ENCODE measurements at regions not wholly inside any gene's neighbourhood (a gene's known extent, or its start where the extent isn't known, plus 50 kb on each side); places are given as distances from the start of the nearest gene placed in this dataset.

DNA sequence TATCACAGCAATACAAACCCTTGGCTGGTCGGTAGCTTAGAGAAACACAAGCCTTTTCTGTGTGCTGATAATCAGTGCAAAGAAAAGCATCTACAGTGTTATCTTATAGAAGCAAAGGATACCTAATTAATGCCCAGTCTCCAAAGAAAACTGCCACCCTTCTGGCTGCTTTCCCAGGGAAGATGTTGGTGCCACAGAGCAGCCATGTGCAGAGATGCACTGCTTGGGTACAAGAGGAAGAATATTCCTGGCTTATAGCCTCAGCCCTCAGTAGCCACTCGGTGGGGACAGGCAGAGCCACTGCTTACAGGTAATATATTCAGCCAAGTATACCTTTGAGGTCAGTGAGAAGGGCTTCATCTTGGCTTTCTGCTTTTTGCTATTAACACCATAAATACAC lies 185.3 kb downstream of the PCSK1 start:
- Histone ChIP-seq H3K27ac (ENCODE audit: low read depth, low read length, poor library complexity, severe bottlenecking) (no peak overlapping the region), H3K9me3 (ENCODE audit: low read depth, low read length, poor library complexity, severe bottlenecking) (no peaks in the 10 kb centered on the region), H3K36me3 (ENCODE audit: insufficient read depth, low read length, poor library complexity, severe bottlenecking) (no peaks in the 10 kb centered on the region), H3K27me3 (replicated peaks; ENCODE audit: insufficient read depth, low read depth, low read length, poor library complexity) (no peaks in the 10 kb centered on the region), H3K4me3 (ENCODE audit: low read depth, low read length, poor library complexity, severe bottlenecking) (no peak overlapping the region), H3K4me1 (ENCODE audit: insufficient read depth, low read length, poor library complexity, severe bottlenecking) (no peaks in the 10 kb centered on the region)
- no TSS peak for BruUV-seq (replicated peaks)
- DNase-seq (ENCODE audit: low spot score): no peak
- CTCF ChIA-PET: no interaction called here
- intact Hi-C loops (cut with micrococcal nuclease; ENCODE audit: unreplicated experiment): no loop called here
- no peak for TF ChIP-seq EZH2 (IDR thresholded peaks at IDR 0.05; ENCODE audit: borderline replicate concordance, low read depth, low read length, poor library complexity, severe bottlenecking)
- TF ChIP-seq, protein P1, sequence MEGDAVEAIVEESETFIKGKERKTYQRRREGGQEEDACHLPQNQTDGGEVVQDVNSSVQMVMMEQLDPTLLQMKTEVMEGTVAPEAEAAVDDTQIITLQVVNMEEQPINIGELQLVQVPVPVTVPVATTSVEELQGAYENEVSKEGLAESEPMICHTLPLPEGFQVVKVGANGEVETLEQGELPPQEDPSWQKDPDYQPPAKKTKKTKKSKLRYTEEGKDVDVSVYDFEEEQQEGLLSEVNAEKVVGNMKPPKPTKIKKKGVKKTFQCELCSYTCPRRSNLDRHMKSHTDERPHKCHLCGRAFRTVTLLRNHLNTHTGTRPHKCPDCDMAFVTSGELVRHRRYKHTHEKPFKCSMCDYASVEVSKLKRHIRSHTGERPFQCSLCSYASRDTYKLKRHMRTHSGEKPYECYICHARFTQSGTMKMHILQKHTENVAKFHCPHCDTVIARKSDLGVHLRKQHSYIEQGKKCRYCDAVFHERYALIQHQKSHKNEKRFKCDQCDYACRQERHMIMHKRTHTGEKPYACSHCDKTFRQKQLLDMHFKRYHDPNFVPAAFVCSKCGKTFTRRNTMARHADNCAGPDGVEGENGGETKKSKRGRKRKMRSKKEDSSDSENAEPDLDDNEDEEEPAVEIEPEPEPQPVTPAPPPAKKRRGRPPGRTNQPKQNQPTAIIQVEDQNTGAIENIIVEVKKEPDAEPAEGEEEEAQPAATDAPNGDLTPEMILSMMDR (conservative IDR thresholded peaks at IDR 0.05; ENCODE audit: low read depth, low read length): no peak
- POLR2A ChIA-PET (ENCODE audit: low non-redundant PET): no interaction called here

DNA sequence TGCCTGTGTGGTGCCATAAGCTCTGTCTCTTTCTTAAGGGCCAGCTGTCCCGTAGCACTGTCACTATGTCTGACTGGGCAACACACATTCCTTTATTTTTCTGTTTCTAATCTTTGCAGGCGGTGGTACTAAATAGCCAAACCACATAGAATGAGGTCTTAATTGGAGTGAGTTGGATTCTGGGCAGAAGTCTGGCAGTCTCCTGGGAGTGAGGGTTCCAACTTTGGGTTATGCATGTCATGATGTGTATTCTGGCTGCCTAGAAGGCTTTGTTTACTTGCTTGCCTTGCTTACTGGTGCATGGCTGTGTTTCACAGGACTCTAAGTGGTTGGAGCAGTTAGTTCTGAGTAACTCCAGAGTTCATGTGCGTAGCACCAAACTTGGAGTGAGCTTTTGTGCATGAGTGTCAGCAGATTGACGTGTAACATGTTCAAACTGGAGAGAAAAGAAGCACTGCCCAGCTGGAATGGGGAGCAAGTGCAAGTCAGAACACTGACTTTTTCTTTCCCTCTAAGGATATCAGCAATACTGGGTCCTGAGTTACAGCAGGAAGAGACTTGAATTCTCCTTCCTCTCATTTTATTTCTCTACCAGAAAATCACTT lies 185.8 kb downstream of the PCSK1 start:
- no peaks in the 10 kb centered on the region for H3K36me3 ChIP-seq (ENCODE audit: insufficient read depth, low read length, poor library complexity, severe bottlenecking)
- H3K27ac ChIP-seq (ENCODE audit: low read depth, low read length, poor library complexity, severe bottlenecking): no peak overlapping the region
- ChIA-PET CTCF (no interaction called here), POLR2A (ENCODE audit: low non-redundant PET) (no interaction called here)
- TF ChIP-seq EZH2 (IDR thresholded peaks at IDR 0.05; ENCODE audit: borderline replicate concordance, low read depth, low read length, poor library complexity, severe bottlenecking): no peak
- TF ChIP-seq, protein P1 (conservative IDR thresholded peaks at IDR 0.05; ENCODE audit: low read depth, low read length): no peak
- no peak overlapping the region for H3K4me3 ChIP-seq (ENCODE audit: low read depth, low read length, poor library complexity, severe bottlenecking)
- H3K9me3 ChIP-seq (ENCODE audit: low read depth, low read length, poor library complexity, severe bottlenecking): no peaks in the 10 kb centered on the region
- intact Hi-C loops (cut with micrococcal nuclease; ENCODE audit: unreplicated experiment): no loop called here
- no TSS peak for BruUV-seq (replicated peaks)
- no peaks in the 10 kb centered on the region for H3K27me3 ChIP-seq (replicated peaks; ENCODE audit: insufficient read depth, low read depth, low read length, poor library complexity)
- no peaks in the 10 kb centered on the region for H3K4me1 ChIP-seq (ENCODE audit: insufficient read depth, low read length, poor library complexity, severe bottlenecking)
- no peak for DNase-seq (ENCODE audit: low spot score)

DNA sequence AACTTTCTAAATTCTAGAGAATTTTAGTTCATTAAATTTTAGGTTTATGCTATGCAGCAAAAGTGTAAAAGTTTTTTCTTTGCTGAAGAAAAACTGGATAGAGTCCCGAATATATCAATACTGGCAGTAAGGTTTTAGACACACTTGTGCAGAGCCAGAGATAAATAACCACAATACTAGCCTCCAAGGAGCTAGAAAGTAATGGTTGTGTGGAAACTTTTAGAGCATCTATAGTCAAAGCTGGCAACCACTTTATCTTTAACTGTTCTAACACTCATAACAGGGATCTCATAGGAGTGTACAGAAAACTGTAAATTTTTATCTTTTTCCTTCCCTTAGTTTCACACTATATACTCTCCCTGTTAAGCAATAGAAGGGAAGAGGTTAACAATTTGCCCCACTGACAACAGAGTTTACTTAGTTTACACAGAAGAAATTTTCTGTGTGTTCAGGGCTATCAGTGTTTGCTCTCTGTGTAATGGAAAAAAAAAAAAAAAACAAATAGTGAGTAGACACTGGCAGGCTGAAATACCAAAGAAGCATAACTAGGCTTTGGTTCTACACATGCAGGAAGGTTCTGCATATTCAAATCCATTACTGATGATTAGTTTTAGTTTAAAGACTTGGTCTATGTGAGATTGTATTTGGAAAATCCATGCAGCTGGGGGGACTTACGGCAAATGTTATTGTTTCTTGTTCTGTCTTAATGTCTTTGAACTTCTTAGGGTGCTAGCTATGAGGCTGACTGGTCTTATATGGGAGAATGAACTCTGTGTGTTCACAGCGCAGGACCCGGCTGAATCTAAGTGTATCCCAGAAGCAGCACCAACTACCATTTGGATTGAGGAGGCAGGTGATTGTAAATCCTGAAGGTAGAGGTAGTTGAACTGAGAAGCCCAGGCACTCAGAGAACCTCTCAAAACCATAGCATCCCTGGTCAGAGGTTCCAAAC lies 187.6 kb downstream of the PCSK1 start:
- TF ChIP-seq, protein P1 (conservative IDR thresholded peaks at IDR 0.05; ENCODE audit: low read depth, low read length): no peak
- TF ChIP-seq EZH2 (IDR thresholded peaks at IDR 0.05; ENCODE audit: borderline replicate concordance, low read depth, low read length, poor library complexity, severe bottlenecking): no peak
- POLR2A ChIA-PET (ENCODE audit: low non-redundant PET): no interaction called here
- Histone ChIP-seq H3K4me3 (ENCODE audit: low read depth, low read length, poor library complexity, severe bottlenecking) (no peak overlapping the region), H3K27me3 (replicated peaks; ENCODE audit: insufficient read depth, low read depth, low read length, poor library complexity) (no peaks in the 10 kb centered on the region), H3K27ac (ENCODE audit: low read depth, low read length, poor library complexity, severe bottlenecking) (no peak overlapping the region), H3K36me3 (ENCODE audit: insufficient read depth, low read length, poor library complexity, severe bottlenecking) (no peaks in the 10 kb centered on the region), H3K9me3 (ENCODE audit: low read depth, low read length, poor library complexity, severe bottlenecking) (no peaks in the 10 kb centered on the region), H3K4me1 (ENCODE audit: insufficient read depth, low read length, poor library complexity, severe bottlenecking) (no peaks in the 10 kb centered on the region)
- BruUV-seq (replicated peaks): no TSS peak
- CTCF ChIA-PET: no interaction called here
- intact Hi-C loops (cut with micrococcal nuclease; ENCODE audit: unreplicated experiment): no loop called here
- no peak for DNase-seq (ENCODE audit: low spot score)
